Body of pancreas (tissue), 4 donors: ENCODE measurements at regions not wholly inside any gene's neighbourhood (a gene's known extent, or its start where the extent isn't known, plus 50 kb on each side); places are given as distances from the start of the nearest gene placed in this dataset.

Source experiments
- ATAC-seq: fragments of 150-250 bp; one replicate; pipeline ENCODE4 v1.9.1; 2016
- DNase-seq, 4 donors: peaks; one replicate each; pipeline ENCODE4 v3.0.0-alpha.2; 2019
- H3K27ac ChIP-seq, 4 donors: fragments of 200-600 bp; sonication (generic); 1 replicate in 3 of 4; 2 replicates in 1 of 4; pipeline versions ENCODE4 v1.5.1 to v1.6.1; 2016 to 2019; ENCODE audit warnings: mild to moderate bottlenecking in 1 of 4, mixed read lengths in 1 of 4, moderate library complexity in 1 of 4
- H3K27me3 ChIP-seq, 2 donors: fragments of 200-600 bp; sonication (generic); one replicate each; pipeline ENCODE4 v1.6.0; 2016; ENCODE audit warnings: mild to moderate bottlenecking in 1 of 2
- H3K36me3 ChIP-seq, 2 donors: fragments of 200-600 bp; sonication (generic); replicated peaks in 1 of 2; 2 replicates each; pipeline ENCODE4 v1.5.1; 2016; ENCODE audit warnings: low read depth in 2 of 2; ENCODE audit not compliant: insufficient read depth in 1 of 2
- H3K4me1 ChIP-seq: fragments of 200-600 bp; sonication (generic); one replicate; pipeline ENCODE4 v1.6.0; 2016
- H3K4me3 ChIP-seq, 2 donors: fragments of 200-600 bp; sonication (generic); 1 replicate in 1 of 2; 2 replicates in 1 of 2; pipeline ENCODE4 v1.5.1; 2016 to 2019
- H3K9me3 ChIP-seq, 3 donors: fragments of 200-600 bp; sonication (generic); 1 replicate in 2 of 3; 2 replicates in 1 of 3; pipeline ENCODE4 v1.5.1; 2016
- CTCF ChIP-seq, 7 experiments: fragments of 450-650 bp in 4 of 7; fragments of 200-600 bp in 3 of 7; sonication (generic) in 3 of 7; IDR thresholded peaks; one replicate each; pipeline ENCODE4 v1.5.1; 2016 to 2019; ENCODE audit warnings: antibody characterized with exemption in 7 of 7
- POLR2A ChIP-seq, 3 donors: fragments of 450-650 bp; IDR thresholded peaks; one replicate each; pipeline ENCODE4 v1.6.1; 2016; ENCODE audit warnings: antibody characterized with exemption in 3 of 3, mild to moderate bottlenecking in 2 of 3
- WGBS, 2 donors: methylation state at CpG; one replicate each; pipeline ENCODE4 v1.1.5; 2017; 5-methylcytosine and 5-hydroxymethylcytosine counted together
- intact Hi-C: fragments of 100-400 bp; cut with DNase I; formaldehyde crosslinking; loops from one replicate; pipeline ENCODE4 v1.15.1; 2023

DNA sequence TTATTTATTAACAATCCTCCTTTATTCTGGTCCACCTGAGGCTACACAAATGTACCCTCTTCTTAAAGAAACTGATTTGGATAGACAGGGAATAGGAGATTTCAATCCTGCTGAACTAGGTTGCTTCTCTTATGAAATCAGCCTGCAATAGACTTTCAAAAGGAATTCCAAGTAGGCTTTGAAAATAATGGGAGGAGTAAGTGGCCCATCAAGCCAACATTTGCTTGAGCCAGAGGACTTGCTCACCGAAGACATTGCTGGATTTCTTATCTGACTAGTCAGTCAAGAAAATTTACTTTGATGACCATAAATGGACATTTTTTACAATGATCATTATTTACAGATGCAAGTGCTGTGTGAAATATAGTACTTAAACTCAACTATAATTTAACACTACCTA, 82.8 kb upstream of the RASSF8 start:
- ATAC-seq (no peak), DNase-seq (no peak)
- H3K36me3 ChIP-seq, result no peaks in the 10 kb centered on the region
- H3K27ac ChIP-seq, result no peak overlapping the region
- no peak overlapping the region for H3K4me3 ChIP-seq
- no peaks in the 10 kb centered on the region for H3K27me3 ChIP-seq
- no peaks in the 10 kb centered on the region for H3K9me3 ChIP-seq
- intact Hi-C loops, result no loop called here
- 19 to 40% methylated on average over 1 of the region's 1 CpG for WGBS, 2 donors
- TF ChIP-seq POLR2A (IDR thresholded peaks at IDR 0.05) (no peak), CTCF (IDR thresholded peaks at IDR 0.05) (no peak)
- H3K4me1 ChIP-seq, result no peaks in the 10 kb centered on the region

DNA sequence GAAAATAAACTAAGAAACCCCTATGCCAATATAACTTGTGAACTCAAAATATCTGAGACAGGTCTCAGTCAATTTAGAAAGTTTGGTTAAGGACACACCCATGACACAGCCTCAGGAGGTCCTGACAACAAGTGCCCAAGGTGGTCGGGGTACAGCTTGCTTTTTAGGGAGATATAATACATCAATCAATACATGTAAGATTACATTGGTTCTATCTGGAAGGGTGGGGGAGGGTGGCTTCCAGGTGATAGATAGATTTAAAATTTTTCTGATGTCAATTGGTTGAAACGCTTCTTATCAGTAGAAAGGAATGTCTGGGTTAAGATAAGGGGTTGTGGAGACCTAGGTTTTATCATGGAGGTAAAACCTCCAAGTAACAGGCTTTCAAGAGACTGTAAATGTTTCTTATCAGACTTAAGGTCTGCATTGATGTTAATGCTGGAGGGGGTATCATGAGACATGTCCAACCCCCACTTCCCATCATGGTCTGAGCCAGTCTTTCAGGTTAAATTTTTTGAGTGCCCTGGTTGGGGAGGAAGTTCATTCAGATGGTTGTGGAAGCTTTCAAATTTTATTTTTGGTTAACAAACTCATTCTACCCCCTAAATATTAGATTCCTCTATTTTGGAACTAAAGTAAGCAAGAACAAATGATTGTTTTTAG, 82.0 kb upstream of the RASSF8 start:
- intact Hi-C loops, result no loop called here
- WGBS, 2 donors, result 6 to 16% methylated on average over 2 of the region's 2 CpGs
- no peak overlapping the region for H3K4me3 ChIP-seq
- no peaks in the 10 kb centered on the region for H3K4me1 ChIP-seq
- no peak overlapping the region for H3K27ac ChIP-seq
- no peaks in the 10 kb centered on the region for H3K27me3 ChIP-seq
- TF ChIP-seq POLR2A (IDR thresholded peaks at IDR 0.05), result no peak
- no peak for TF ChIP-seq CTCF (IDR thresholded peaks at IDR 0.05)
- DNase-seq, result no peak
- no peak for ATAC-seq
- H3K36me3 ChIP-seq, result no peaks in the 10 kb centered on the region
- H3K9me3 ChIP-seq, result no peaks in the 10 kb centered on the region

DNA sequence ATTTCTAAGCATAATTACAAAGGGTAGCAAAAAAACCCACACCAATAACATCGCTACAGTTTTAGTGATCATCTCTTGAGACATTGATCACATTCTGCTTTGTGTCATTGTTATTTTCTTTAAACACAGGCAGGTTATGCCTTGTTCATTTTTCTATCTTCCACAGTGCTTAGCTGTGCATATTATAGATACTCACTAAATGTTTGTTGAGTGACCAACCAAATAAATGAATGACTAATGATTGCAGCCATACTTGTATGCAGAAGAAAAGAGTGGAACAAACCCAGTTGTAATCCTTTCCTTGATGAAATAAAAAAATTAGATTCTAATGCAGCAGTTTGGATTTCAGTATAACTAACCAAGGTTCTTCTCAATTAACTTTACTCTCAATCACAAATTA, 81.0 kb upstream of the RASSF8 start:
- ATAC-seq (no peak), DNase-seq (no peak)
- no peaks in the 10 kb centered on the region for H3K36me3 ChIP-seq
- no peaks in the 10 kb centered on the region for H3K4me1 ChIP-seq
- no peaks in the 10 kb centered on the region for H3K9me3 ChIP-seq
- H3K4me3 ChIP-seq, result no peak overlapping the region
- H3K27ac ChIP-seq, result no peak overlapping the region
- intact Hi-C loops, result no loop called here
- 96 to 97% methylated on average over 1 of the region's 1 CpG for WGBS, 2 donors
- TF ChIP-seq POLR2A (IDR thresholded peaks at IDR 0.05), result no peak
- no peak for TF ChIP-seq CTCF (IDR thresholded peaks at IDR 0.05)
- H3K27me3 ChIP-seq, result no peaks in the 10 kb centered on the region

DNA sequence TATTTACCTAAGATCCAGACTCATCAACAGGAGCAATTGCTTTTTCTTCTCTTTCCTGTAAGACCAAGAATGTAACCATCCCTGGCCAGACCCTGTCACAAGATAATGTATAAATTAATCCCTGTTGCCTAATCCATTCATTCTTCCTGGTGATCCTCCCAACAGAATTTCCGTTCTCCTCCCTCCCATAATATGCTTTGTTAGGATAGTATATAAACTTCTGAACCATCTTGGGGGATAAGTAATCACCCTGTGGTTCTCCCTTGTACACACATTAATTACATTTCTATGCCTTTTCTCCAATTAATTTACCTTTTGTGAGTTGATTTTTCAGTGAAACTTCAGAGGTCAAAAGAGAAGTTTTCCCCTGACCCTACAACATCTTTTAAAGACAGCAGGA, 76.2 kb upstream of the RASSF8 start:
- Histone ChIP-seq H3K4me3 (no peak overlapping the region), H3K9me3 (no peaks in the 10 kb centered on the region), H3K36me3 (no peaks in the 10 kb centered on the region), H3K27ac (no peak overlapping the region), H3K4me1 (no peaks in the 10 kb centered on the region), H3K27me3 (no peaks in the 10 kb centered on the region)
- WGBS, 2 donors, result 58 to 77% methylated on average over 1 of the region's 1 CpG
- no peak for ATAC-seq
- no peak for DNase-seq
- no peak for TF ChIP-seq POLR2A (IDR thresholded peaks at IDR 0.05)
- no peak for TF ChIP-seq CTCF (IDR thresholded peaks at IDR 0.05)
- intact Hi-C loops, result no loop called here
